DND-41 (cell line): ENCODE measurements at regions not wholly inside any gene's neighbourhood (a gene's known extent, or its start where the extent isn't known, plus 50 kb on each side); places are given as distances from the start of the nearest gene placed in this dataset.

Experiments used
- ATAC-seq: fragments of 200-7000 bp; cut with Tn5 transposase; 3 replicates; pipeline ENCODE4 v1.9.1; 2021; ENCODE audit warnings: low read depth; ENCODE audit not compliant: insufficient read depth
- DNase-seq: peaks from one replicate; pipeline ENCODE4 v3.0.0-alpha.2; 2020
- H2AFZ ChIP-seq: 2 replicates; pipeline ENCODE4 v1.6.0; 2012; ENCODE audit warnings: low read depth, low read length
- H3K27ac ChIP-seq: 2 replicates; pipeline ENCODE4 v1.5.1; 2012; ENCODE audit warnings: low read length, inconsistent platforms
- H3K27me3 ChIP-seq: fragments of 200-600 bp; sonication (generic); 2 replicates; pipeline ENCODE4 v1.6.0; 2012; ENCODE audit warnings: low read length, mild to moderate bottlenecking, inconsistent platforms; ENCODE audit not compliant: insufficient read depth, poor library complexity
- H3K36me3 ChIP-seq: 2 replicates; pipeline ENCODE4 v1.5.1; 2012; ENCODE audit warnings: low read length, inconsistent platforms; ENCODE audit not compliant: insufficient read depth
- H3K4me1 ChIP-seq: 2 replicates; pipeline ENCODE4 v1.5.1; 2012; ENCODE audit warnings: mild to moderate bottlenecking, low read length; ENCODE audit not compliant: insufficient read depth
- H3K4me2 ChIP-seq: 2 replicates; pipeline ENCODE4 v1.6.0; 2012; ENCODE audit warnings: mild to moderate bottlenecking, moderate library complexity, low read length, inconsistent platforms; ENCODE audit not compliant: insufficient read depth
- H3K4me3 ChIP-seq, 2 experiments: fragments of 200-600 bp in 1 of 2; shearing (Covaris generic) in 1 of 2; 2 replicates each; pipeline ENCODE4 v1.5.1; 2012 to 2016; ENCODE audit warnings: inconsistent platforms in 2 of 2, low read length in 2 of 2, mild to moderate bottlenecking in 2 of 2, low read depth in 1 of 2, moderate library complexity in 1 of 2
- H3K79me2 ChIP-seq: 2 replicates; pipeline ENCODE4 v1.6.0; 2012; ENCODE audit warnings: low read length, inconsistent platforms; ENCODE audit not compliant: insufficient read depth
- H3K9ac ChIP-seq: 2 replicates; pipeline ENCODE4 v1.6.0; 2012; ENCODE audit warnings: low read depth, mild to moderate bottlenecking, inconsistent platforms, low read length, moderate library complexity
- H3K9me3 ChIP-seq: 2 replicates; pipeline ENCODE4 v1.5.1; 2012; ENCODE audit warnings: low read length, moderate library complexity, mild to moderate bottlenecking, inconsistent platforms; ENCODE audit not compliant: insufficient read depth, severe bottlenecking
- H4K20me1 ChIP-seq: 2 replicates; pipeline ENCODE4 v1.6.0; 2012; ENCODE audit warnings: low read length; ENCODE audit not compliant: insufficient read depth
- EZH2 ChIP-seq: IDR thresholded peaks from 3 replicates; pipeline ENCODE4 v1.6.1; 2012; ENCODE audit warnings: borderline replicate concordance, low read depth, mild to moderate bottlenecking, moderate library complexity, low read length, inconsistent platforms; ENCODE audit not compliant: severe bottlenecking
- TF ChIP-seq, protein P1 (sequence below): IDR thresholded peaks from 2 replicates; pipeline ENCODE4 v1.5.1; 2012; ENCODE audit warnings: borderline replicate concordance, low read length, moderate library complexity, mild to moderate bottlenecking; ENCODE audit not compliant: poor library complexity, severe bottlenecking; ENCODE audit errors: extremely low read depth

DNA sequence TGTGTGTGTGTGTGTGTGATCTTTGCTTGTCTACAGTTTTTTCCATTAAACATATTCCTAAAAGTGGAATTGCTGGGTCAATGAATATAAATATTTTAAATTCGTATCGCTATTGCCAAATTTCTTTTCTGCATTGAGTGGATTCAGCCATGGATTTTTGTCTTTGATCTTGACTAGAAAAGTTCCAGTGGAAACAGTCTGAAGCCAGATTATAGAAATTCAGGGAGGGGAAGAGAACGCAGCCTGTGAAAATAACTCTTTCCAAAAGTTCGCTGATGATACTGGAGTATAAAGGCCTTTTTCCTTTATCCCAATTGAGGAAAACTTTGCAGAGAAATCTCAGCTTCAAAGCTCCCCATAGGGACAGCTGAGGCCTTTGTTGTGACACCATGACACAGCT, 292.3 kb upstream of the CD180 start:
- H3K36me3 ChIP-seq = no peaks in the 10 kb centered on the region
- no peaks in the 10 kb centered on the region for H3K27me3 ChIP-seq
- ATAC-seq = no peak
- no peak for DNase-seq
- H3K4me3 ChIP-seq = no peak overlapping the region
- H2AFZ ChIP-seq = no peak overlapping the region
- H3K9ac ChIP-seq = no peak overlapping the region
- no peak overlapping the region for H3K4me2 ChIP-seq
- H3K9me3 ChIP-seq = no peaks in the 10 kb centered on the region
- H3K4me1 ChIP-seq = no peaks in the 10 kb centered on the region
- no peaks in the 10 kb centered on the region for H3K79me2 ChIP-seq
- H4K20me1 ChIP-seq = no peaks in the 10 kb centered on the region
- TF ChIP-seq, protein P1, sequence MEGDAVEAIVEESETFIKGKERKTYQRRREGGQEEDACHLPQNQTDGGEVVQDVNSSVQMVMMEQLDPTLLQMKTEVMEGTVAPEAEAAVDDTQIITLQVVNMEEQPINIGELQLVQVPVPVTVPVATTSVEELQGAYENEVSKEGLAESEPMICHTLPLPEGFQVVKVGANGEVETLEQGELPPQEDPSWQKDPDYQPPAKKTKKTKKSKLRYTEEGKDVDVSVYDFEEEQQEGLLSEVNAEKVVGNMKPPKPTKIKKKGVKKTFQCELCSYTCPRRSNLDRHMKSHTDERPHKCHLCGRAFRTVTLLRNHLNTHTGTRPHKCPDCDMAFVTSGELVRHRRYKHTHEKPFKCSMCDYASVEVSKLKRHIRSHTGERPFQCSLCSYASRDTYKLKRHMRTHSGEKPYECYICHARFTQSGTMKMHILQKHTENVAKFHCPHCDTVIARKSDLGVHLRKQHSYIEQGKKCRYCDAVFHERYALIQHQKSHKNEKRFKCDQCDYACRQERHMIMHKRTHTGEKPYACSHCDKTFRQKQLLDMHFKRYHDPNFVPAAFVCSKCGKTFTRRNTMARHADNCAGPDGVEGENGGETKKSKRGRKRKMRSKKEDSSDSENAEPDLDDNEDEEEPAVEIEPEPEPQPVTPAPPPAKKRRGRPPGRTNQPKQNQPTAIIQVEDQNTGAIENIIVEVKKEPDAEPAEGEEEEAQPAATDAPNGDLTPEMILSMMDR = no peak
- no peak for TF ChIP-seq EZH2
- no peak overlapping the region for H3K27ac ChIP-seq

DNA sequence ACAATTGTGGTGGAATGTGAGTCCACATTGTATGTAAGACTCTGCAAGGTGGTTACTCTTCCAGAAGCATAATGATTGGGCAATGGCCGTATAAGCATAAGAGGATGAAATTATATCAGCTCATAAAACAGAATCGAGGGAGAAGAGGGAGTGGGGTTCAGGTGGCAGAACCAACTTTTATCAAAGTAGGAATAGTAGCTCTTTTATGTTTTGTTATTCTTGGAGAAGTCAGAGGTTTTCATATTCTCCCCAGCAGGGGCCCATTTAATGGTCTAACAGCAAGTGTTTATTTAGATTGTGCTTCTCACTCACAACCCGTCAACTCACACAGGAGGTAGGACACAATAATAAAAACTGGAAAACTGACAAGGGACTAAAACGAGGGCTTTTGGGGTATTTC, 291.3 kb upstream of the CD180 start:
- no peak overlapping the region for H3K27ac ChIP-seq
- H3K9ac ChIP-seq = no peak overlapping the region
- DNase-seq (no peak), ATAC-seq (no peak)
- H3K27me3 ChIP-seq = no peaks in the 10 kb centered on the region
- H4K20me1 ChIP-seq = no peaks in the 10 kb centered on the region
- H3K4me1 ChIP-seq = no peaks in the 10 kb centered on the region
- H3K9me3 ChIP-seq = no peaks in the 10 kb centered on the region
- no peak overlapping the region for H3K4me2 ChIP-seq
- no peaks in the 10 kb centered on the region for H3K79me2 ChIP-seq
- H2AFZ ChIP-seq = no peak overlapping the region
- TF ChIP-seq, protein P1 = no peak
- H3K36me3 ChIP-seq = no peaks in the 10 kb centered on the region
- H3K4me3 ChIP-seq = no peak overlapping the region

DNA sequence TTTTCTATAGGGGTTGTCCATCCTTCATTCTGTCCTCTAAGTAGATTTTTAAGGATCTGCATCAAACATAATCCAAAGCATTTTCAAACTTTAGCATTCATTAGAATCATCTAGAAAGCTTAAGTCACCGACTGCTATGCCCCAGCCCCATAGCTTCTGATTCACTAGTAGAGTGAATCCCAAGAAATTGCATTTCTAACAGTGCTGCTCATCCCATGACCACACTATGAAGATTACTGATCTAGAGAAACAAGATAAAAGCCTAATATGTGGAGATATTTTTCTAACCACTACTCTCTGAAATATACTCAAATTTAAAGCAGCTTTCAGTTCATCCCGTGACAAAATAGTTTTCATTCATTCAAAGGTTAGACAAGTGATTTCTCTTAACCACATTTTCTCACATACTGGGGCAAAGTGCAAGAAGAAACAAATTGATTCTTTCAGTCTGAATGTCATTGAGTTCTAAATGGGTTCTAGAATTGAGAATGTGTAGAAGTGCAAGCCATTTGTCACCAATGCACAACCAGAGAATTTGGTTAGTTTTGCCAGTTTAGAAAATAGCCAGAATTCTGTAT, 286.9 kb upstream of the CD180 start:
- no peaks in the 10 kb centered on the region for H3K36me3 ChIP-seq
- DNase-seq (no peak), ATAC-seq (no peak)
- no peak overlapping the region for H3K4me3 ChIP-seq
- H3K4me1 ChIP-seq = no peaks in the 10 kb centered on the region
- no peak overlapping the region for H3K4me2 ChIP-seq
- no peaks in the 10 kb centered on the region for H3K9me3 ChIP-seq
- no peaks in the 10 kb centered on the region for H3K79me2 ChIP-seq
- no peak overlapping the region for H3K27ac ChIP-seq
- H4K20me1 ChIP-seq = no peaks in the 10 kb centered on the region
- TF ChIP-seq, protein P1 = no peak
- TF ChIP-seq EZH2 = no peak
- H3K9ac ChIP-seq = no peak overlapping the region
- H2AFZ ChIP-seq = no peak overlapping the region
- H3K27me3 ChIP-seq = no peaks in the 10 kb centered on the region

DNA sequence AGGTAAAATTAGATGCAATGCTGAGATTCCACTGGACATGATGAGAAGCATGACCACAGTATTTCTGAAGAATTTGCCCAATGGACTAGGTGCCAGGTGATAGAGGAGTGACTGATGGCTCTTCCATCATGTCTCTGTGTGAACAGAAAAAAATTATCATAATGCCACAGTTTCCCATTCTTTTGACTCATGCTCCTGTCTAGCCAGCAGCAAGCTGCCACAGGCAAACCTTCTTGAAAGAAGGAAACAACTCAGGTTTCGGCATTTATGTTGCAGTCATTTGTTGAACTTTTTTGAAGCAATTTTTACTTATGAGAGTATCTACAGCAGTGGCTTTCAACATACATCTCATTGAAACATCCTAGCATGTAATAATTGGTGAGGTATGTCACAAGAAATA, 284.8 kb upstream of the CD180 start:
- H2AFZ ChIP-seq = no peak overlapping the region
- H3K27ac ChIP-seq = no peak overlapping the region
- H3K9ac ChIP-seq = no peak overlapping the region
- TF ChIP-seq, protein P1 = no peak
- TF ChIP-seq EZH2 = no peak
- no peaks in the 10 kb centered on the region for H3K4me1 ChIP-seq
- H3K79me2 ChIP-seq = no peaks in the 10 kb centered on the region
- H3K27me3 ChIP-seq = no peaks in the 10 kb centered on the region
- H3K4me3 ChIP-seq = no peak overlapping the region
- ATAC-seq (no peak), DNase-seq (no peak)
- no peaks in the 10 kb centered on the region for H3K9me3 ChIP-seq
- no peak overlapping the region for H3K4me2 ChIP-seq
- no peaks in the 10 kb centered on the region for H3K36me3 ChIP-seq
- no peaks in the 10 kb centered on the region for H4K20me1 ChIP-seq
